ENCODE measurements at regions not wholly inside any gene's neighbourhood (a gene's known extent, or its start where the extent isn't known, plus 50 kb on each side); places are given as distances from the start of the nearest gene placed in this dataset.

GRCh38 chr5:157976429-157976828, 117.5 kb upstream of the CLINT1 start:
- TF ChIP-seq, protein P1, sequence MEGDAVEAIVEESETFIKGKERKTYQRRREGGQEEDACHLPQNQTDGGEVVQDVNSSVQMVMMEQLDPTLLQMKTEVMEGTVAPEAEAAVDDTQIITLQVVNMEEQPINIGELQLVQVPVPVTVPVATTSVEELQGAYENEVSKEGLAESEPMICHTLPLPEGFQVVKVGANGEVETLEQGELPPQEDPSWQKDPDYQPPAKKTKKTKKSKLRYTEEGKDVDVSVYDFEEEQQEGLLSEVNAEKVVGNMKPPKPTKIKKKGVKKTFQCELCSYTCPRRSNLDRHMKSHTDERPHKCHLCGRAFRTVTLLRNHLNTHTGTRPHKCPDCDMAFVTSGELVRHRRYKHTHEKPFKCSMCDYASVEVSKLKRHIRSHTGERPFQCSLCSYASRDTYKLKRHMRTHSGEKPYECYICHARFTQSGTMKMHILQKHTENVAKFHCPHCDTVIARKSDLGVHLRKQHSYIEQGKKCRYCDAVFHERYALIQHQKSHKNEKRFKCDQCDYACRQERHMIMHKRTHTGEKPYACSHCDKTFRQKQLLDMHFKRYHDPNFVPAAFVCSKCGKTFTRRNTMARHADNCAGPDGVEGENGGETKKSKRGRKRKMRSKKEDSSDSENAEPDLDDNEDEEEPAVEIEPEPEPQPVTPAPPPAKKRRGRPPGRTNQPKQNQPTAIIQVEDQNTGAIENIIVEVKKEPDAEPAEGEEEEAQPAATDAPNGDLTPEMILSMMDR (IDR thresholded peaks at IDR 0.05): no peak
- no peak for TF ChIP-seq POLR2A (IDR thresholded peaks at IDR 0.05)

Measured in Peyer's patch (tissue), 4 donors.